ENCODE measurements at regions not wholly inside any gene's neighbourhood (a gene's known extent, or its start where the extent isn't known, plus 50 kb on each side); places are given as distances from the start of the nearest gene placed in this dataset.
"Not testable (repeated sequence)": the region's sequence is repeated elsewhere in the genome, so short reads cannot be mapped to it uniquely, and the experiment has no call there.

DNA sequence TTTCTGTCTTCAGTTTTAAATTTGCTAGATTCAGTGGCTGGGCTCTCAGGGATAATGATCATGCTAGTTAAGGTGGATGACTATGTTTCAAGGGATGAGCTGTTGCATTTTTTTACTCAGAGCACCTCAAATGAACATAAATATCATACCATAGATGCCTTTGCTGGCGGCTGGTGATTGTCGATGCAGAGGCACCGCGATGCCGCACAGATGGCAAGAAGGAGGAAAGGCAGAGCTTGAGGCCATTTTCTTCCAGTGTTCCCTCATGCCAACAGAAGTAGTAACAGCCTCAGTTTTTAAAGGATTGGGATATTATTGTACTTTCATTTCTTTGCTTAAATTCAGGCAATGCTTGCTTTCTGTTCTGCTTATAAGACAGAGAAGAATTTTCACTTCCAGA lies 654.7 kb upstream of the IGFBP7 start:
- H3K4me1 ChIP-seq (ENCODE audit: control insufficient read depth in 3 of 3, insufficient read depth in 3 of 3, low read length in 3 of 3): no peaks in the 10 kb centered on the region
- no peak overlapping the region for H3K4me3 ChIP-seq (ENCODE audit: low read length in 3 of 3)
- no peak overlapping the region for H3K27ac ChIP-seq (ENCODE audit: low read depth, low read length)
- H3K9me3 ChIP-seq (ENCODE audit: control insufficient read depth in 3 of 3, low read length in 3 of 3): no peaks in the 10 kb centered on the region
- H3K27me3 ChIP-seq (ENCODE audit: control insufficient read depth in 3 of 3, insufficient read depth in 3 of 3, low read length in 3 of 3): no peaks in the 10 kb centered on the region
- no peaks in the 10 kb centered on the region for H3K36me3 ChIP-seq (ENCODE audit: control insufficient read depth in 3 of 3, insufficient read depth in 3 of 3, low read length in 3 of 3)
- no peak overlapping the region for H3K9ac ChIP-seq (ENCODE audit: low read depth in 1 of 3, low read length in 3 of 3)

GRCh38 chr4:57763070-57763469 lies 652.9 kb upstream of the IGFBP7 start:
- no peak overlapping the region for H3K4me3 ChIP-seq (ENCODE audit: low read length in 3 of 3)

DNA sequence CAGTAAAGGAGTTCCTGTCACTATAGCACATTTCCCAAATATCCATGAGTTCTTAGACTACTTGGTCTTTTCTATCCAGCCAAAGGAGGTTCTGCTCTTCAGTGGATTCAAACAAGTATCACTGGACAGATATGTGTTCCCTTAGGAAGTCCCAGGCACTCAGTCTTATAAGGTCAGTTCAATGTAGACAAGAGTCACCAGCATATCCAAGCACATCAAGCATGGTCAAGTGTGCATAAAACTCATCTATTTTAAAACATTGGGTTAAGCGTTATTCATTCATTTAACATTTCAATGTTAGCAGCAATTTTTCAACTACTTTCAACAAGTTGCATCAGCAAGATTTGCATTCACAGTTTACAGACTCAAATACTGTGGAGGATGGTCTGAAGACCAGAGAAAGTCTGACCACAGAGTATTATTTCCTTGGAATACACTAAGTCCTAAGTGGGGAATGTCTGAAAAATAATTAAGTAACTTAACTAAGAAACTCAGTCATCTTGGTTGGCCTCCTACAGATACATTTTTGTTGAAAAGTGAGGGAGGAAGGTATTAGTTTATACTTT lies 630.5 kb upstream of the IGFBP7 start:
- Histone ChIP-seq H3K27me3 (ENCODE audit: control insufficient read depth in 3 of 3, insufficient read depth in 3 of 3, low read length in 3 of 3) (no peaks in the 10 kb centered on the region), H3K4me3 (ENCODE audit: low read length in 3 of 3) (no peak overlapping the region), H3K9ac (ENCODE audit: low read depth in 1 of 3, low read length in 3 of 3) (no peak overlapping the region), H3K4me1 (ENCODE audit: control insufficient read depth in 3 of 3, insufficient read depth in 3 of 3, low read length in 3 of 3) (no peaks in the 10 kb centered on the region), H3K36me3 (ENCODE audit: control insufficient read depth in 3 of 3, insufficient read depth in 3 of 3, low read length in 3 of 3) (no peaks in the 10 kb centered on the region), H3K9me3 (ENCODE audit: control insufficient read depth in 3 of 3, low read length in 3 of 3) (peaks cover 0 to 2% (median 0%) of the 10 kb centered on the region in 3 donors), H3K27ac (ENCODE audit: low read depth, low read length) (no peak overlapping the region)

More at GRCh38 chr4:57763070-57763469, 652.9 kb upstream of the IGFBP7 start:
- Histone ChIP-seq H3K9ac (ENCODE audit: low read depth in 1 of 3, low read length in 3 of 3) (no peak overlapping the region), H3K36me3 (ENCODE audit: control insufficient read depth in 3 of 3, insufficient read depth in 3 of 3, low read length in 3 of 3) (no peaks in the 10 kb centered on the region), H3K9me3 (ENCODE audit: control insufficient read depth in 3 of 3, low read length in 3 of 3) (no peaks in the 10 kb centered on the region), H3K27ac (ENCODE audit: low read depth, low read length) (no peak overlapping the region), H3K27me3 (ENCODE audit: control insufficient read depth in 3 of 3, insufficient read depth in 3 of 3, low read length in 3 of 3) (no peaks in the 10 kb centered on the region), H3K4me1 (ENCODE audit: control insufficient read depth in 3 of 3, insufficient read depth in 3 of 3, low read length in 3 of 3) (no peaks in the 10 kb centered on the region)

GRCh38 chr4:57736781-57737180 lies 626.6 kb upstream of the IGFBP7 start:
- no peaks in the 10 kb centered on the region for H3K9me3 ChIP-seq (ENCODE audit: control insufficient read depth in 3 of 3, low read length in 3 of 3)
- H3K36me3 ChIP-seq (ENCODE audit: control insufficient read depth in 3 of 3, insufficient read depth in 3 of 3, low read length in 3 of 3): no peaks in the 10 kb centered on the region
- no peak overlapping the region for H3K27ac ChIP-seq (ENCODE audit: low read depth, low read length)
- no peak overlapping the region for H3K4me3 ChIP-seq (ENCODE audit: low read length in 3 of 3)
- H3K9ac ChIP-seq (ENCODE audit: low read depth in 1 of 3, low read length in 3 of 3): no peak overlapping the region
- no peaks in the 10 kb centered on the region for H3K27me3 ChIP-seq (ENCODE audit: control insufficient read depth in 3 of 3, insufficient read depth in 3 of 3, low read length in 3 of 3)
- no peaks in the 10 kb centered on the region for H3K4me1 ChIP-seq (ENCODE audit: control insufficient read depth in 3 of 3, insufficient read depth in 3 of 3, low read length in 3 of 3)

GRCh38 chr4:57734104-57734670 lies 624.0 kb upstream of the IGFBP7 start:
- H3K9me3 ChIP-seq (ENCODE audit: control insufficient read depth in 3 of 3, low read length in 3 of 3): no peaks in the 10 kb centered on the region

DNA sequence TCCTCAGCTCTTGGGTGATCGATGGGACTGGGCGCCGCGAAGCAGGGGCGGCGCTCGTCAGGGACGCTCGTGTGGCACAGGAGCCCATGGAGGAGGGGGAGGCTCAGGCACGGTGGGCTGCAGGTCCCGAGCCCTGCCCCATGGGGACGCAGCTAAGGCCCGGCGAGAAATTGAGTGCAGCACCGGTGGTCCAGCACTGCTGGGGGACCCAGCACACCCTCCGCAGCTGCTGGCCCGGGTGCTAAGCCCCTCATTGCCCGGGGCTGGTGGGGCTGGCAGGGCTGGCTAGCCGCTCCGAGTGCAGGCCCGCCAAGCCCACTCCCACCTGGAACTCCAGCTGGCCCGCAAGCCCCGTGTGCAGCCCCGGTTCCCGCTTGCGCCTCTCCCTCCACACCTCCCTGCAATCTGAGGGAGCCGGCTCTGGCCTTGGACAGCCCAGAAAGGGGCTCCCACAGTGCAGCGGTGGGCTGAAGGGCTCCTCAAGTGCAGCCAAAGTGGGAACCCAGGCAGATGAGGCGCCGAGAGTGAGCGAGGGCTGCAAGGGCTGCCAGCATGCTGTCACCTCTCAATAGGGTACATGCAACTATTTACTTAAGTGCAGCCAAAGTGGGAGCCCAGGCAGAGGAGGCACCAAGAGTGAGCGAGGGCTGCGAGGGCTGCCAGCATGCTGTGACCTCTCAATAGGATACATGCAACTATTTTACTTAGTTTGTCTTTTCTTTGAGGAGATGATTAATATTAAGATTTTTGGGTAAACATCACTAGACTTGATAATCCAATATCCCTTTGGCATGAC lies 619.8 kb upstream of the IGFBP7 start:
- H3K4me1 ChIP-seq (ENCODE audit: control insufficient read depth in 3 of 3, insufficient read depth in 3 of 3, low read length in 3 of 3): not testable (repeated sequence)

More at GRCh38 chr4:57734104-57734670, 624.0 kb upstream of the IGFBP7 start:
- H3K36me3 ChIP-seq (ENCODE audit: control insufficient read depth in 3 of 3, insufficient read depth in 3 of 3, low read length in 3 of 3): no peaks in the 10 kb centered on the region
- H3K27me3 ChIP-seq (ENCODE audit: control insufficient read depth in 3 of 3, insufficient read depth in 3 of 3, low read length in 3 of 3): no peaks in the 10 kb centered on the region
- H3K4me3 ChIP-seq (ENCODE audit: low read length in 3 of 3): no peak overlapping the region
- H3K27ac ChIP-seq (ENCODE audit: low read depth, low read length): no peak overlapping the region
- H3K4me1 ChIP-seq (ENCODE audit: control insufficient read depth in 3 of 3, insufficient read depth in 3 of 3, low read length in 3 of 3): no peaks in the 10 kb centered on the region
- H3K9ac ChIP-seq (ENCODE audit: low read depth in 1 of 3, low read length in 3 of 3): no peak overlapping the region

DNA sequence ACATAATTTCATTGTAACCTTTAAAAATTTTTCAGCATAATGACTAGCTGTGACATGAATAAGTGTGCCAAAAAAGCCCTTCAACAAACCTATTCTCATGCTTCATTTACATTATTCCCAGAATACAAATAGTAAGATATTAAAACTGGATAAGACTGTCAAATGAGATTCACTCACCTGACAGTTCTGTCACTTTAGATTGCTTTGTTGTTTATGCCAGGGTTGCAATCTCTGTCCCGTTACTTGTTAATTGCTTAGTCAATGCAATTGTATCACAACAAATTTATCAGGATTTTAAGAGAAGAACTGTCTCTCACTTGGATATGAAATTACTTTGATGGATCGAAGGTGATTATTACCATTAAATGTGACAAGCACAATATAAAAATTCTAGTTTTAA lies 616.0 kb upstream of the IGFBP7 start:
- Histone ChIP-seq H3K27me3 (ENCODE audit: control insufficient read depth in 3 of 3, insufficient read depth in 3 of 3, low read length in 3 of 3) (no peaks in the 10 kb centered on the region), H3K9me3 (ENCODE audit: control insufficient read depth in 3 of 3, low read length in 3 of 3) (no peaks in the 10 kb centered on the region), H3K4me1 (ENCODE audit: control insufficient read depth in 3 of 3, insufficient read depth in 3 of 3, low read length in 3 of 3) (no peaks in the 10 kb centered on the region), H3K4me3 (ENCODE audit: low read length in 3 of 3) (no peak overlapping the region), H3K9ac (ENCODE audit: low read depth in 1 of 3, low read length in 3 of 3) (no peak overlapping the region), H3K36me3 (ENCODE audit: control insufficient read depth in 3 of 3, insufficient read depth in 3 of 3, low read length in 3 of 3) (no peaks in the 10 kb centered on the region), H3K27ac (ENCODE audit: low read depth, low read length) (no peak overlapping the region)

More for the DNA sequence above, 619.8 kb upstream of the IGFBP7 start:
- not testable (repeated sequence) for H3K27ac ChIP-seq (ENCODE audit: low read depth, low read length); H3K9me3 ChIP-seq (ENCODE audit: control insufficient read depth in 3 of 3, low read length in 3 of 3); H3K4me3 ChIP-seq (ENCODE audit: low read length in 3 of 3); H3K9ac ChIP-seq (ENCODE audit: low read depth in 1 of 3, low read length in 3 of 3); H3K27me3 ChIP-seq (ENCODE audit: control insufficient read depth in 3 of 3, insufficient read depth in 3 of 3, low read length in 3 of 3); H3K36me3 ChIP-seq (ENCODE audit: control insufficient read depth in 3 of 3, insufficient read depth in 3 of 3, low read length in 3 of 3)

- no peaks in the 10 kb centered on the region for H3K36me3 ChIP-seq (ENCODE audit: control insufficient read depth in 3 of 3, insufficient read depth in 3 of 3, low read length in 3 of 3)
- H3K4me1 ChIP-seq (ENCODE audit: control insufficient read depth in 3 of 3, insufficient read depth in 3 of 3, low read length in 3 of 3): no peaks in the 10 kb centered on the region
- no peak overlapping the region for H3K4me3 ChIP-seq (ENCODE audit: low read length in 3 of 3)
- H3K27ac ChIP-seq (ENCODE audit: low read depth, low read length): no peak overlapping the region
- no peaks in the 10 kb centered on the region for H3K27me3 ChIP-seq (ENCODE audit: control insufficient read depth in 3 of 3, insufficient read depth in 3 of 3, low read length in 3 of 3)
- no peak overlapping the region for H3K9ac ChIP-seq (ENCODE audit: low read depth in 1 of 3, low read length in 3 of 3)
- H3K9me3 ChIP-seq (ENCODE audit: control insufficient read depth in 3 of 3, low read length in 3 of 3): no peaks in the 10 kb centered on the region
Observed at GRCh38 chr4:57719456-57719855, 609.3 kb upstream of the IGFBP7 start.

GRCh38 chr4:57714313-57714712 lies 604.1 kb upstream of the IGFBP7 start:
- H3K9me3 ChIP-seq (ENCODE audit: control insufficient read depth in 3 of 3, low read length in 3 of 3); H3K4me1 ChIP-seq (ENCODE audit: control insufficient read depth in 3 of 3, insufficient read depth in 3 of 3, low read length in 3 of 3); H3K36me3 ChIP-seq (ENCODE audit: control insufficient read depth in 3 of 3, insufficient read depth in 3 of 3, low read length in 3 of 3); H3K4me3 ChIP-seq (ENCODE audit: low read length in 3 of 3); H3K9ac ChIP-seq (ENCODE audit: low read depth in 1 of 3, low read length in 3 of 3); H3K27me3 ChIP-seq (ENCODE audit: control insufficient read depth in 3 of 3, insufficient read depth in 3 of 3, low read length in 3 of 3); H3K27ac ChIP-seq (ENCODE audit: low read depth, low read length): not testable (repeated sequence)

DNA sequence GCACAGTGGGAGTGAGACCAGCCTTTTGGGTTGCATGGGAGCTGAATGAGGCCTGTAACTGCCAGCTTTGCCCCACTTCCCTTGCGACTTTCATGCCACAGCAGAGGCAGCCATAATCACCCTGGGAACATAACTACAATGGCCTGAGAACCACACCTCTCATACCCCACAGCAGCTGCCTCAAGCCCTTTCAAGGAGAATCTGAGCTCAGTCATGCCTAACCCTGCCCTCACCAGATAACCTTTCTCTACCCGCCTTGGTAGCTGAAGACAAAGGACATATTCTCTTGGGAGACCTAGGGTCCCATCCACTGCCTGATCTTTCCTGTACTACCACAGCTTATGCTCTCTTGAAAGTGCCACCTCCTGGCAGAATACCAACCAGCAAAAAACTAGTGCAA lies 599.9 kb upstream of the IGFBP7 start:
- Histone ChIP-seq H3K4me1 (ENCODE audit: control insufficient read depth in 3 of 3, insufficient read depth in 3 of 3, low read length in 3 of 3) (no peaks in the 10 kb centered on the region), H3K36me3 (ENCODE audit: control insufficient read depth in 3 of 3, insufficient read depth in 3 of 3, low read length in 3 of 3) (no peaks in the 10 kb centered on the region), H3K9me3 (ENCODE audit: control insufficient read depth in 3 of 3, low read length in 3 of 3) (no peaks in the 10 kb centered on the region), H3K27me3 (ENCODE audit: control insufficient read depth in 3 of 3, insufficient read depth in 3 of 3, low read length in 3 of 3) (no peaks in the 10 kb centered on the region), H3K4me3 (ENCODE audit: low read length in 3 of 3) (no peak overlapping the region), H3K27ac (ENCODE audit: low read depth, low read length) (no peak overlapping the region), H3K9ac (ENCODE audit: low read depth in 1 of 3, low read length in 3 of 3) (no peak overlapping the region)

All from skeletal muscle tissue (tissue), 3 donors.